ENCODE measurements at regions not wholly inside any gene's neighbourhood (a gene's known extent, or its start where the extent isn't known, plus 50 kb on each side); places are given as distances from the start of the nearest gene placed in this dataset.

DNA sequence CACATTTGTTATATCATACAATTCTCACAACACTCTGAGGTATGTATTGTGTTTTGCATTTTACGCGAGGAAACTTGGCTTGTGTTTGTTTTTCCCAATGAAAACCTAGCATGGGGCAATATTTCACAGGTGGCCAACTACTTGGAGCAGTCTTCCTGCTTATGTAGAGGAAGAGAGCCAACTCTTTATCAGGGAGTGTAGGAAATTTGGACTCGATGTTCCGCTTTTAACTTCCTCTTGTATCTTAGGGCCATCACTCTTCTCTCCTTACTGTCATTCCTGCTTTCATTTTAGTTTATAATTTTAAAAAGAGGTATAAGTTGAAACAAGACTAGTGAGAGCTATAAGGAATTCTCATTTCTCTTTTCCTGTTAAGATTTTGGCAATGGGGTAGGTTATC lies 107.7 kb upstream of the RPS6KA3 start:
- no peak overlapping the region for H3K27ac Mint-ChIP-seq (ENCODE audit: unreplicated experiment)
- FAIRE-seq (peak; percentile 84), DNase-seq (ENCODE audit: low read depth) (no peak)
- Histone ChIP-seq H3K9me3 (ENCODE audit: insufficient read depth, low read depth, low read length) (no peaks in the 10 kb centered on the region), H3K4me1 (ENCODE audit: insufficient read depth, low read length) (peaks cover 8% of the 10 kb centered on the region), H3K79me2 (ENCODE audit: insufficient read depth, low read length) (no peaks in the 10 kb centered on the region), H3K27me3 (ENCODE audit: insufficient read depth, low read length) (no peaks in the 10 kb centered on the region), H3K9ac (ENCODE audit: low read length) (no peak overlapping the region), H3K4me2 (ENCODE audit: low read length) (no peak overlapping the region), H2AFZ (ENCODE audit: low read depth, low read length) (no peak overlapping the region), H3K4me3 (ENCODE audit: insufficient read depth, low read depth, low read length) (no peak overlapping the region), H4K20me1 (ENCODE audit: insufficient read depth, low read length) (no peaks in the 10 kb centered on the region), H3K36me3 (ENCODE audit: insufficient read depth, low read length) (no peaks in the 10 kb centered on the region), H3K27ac (ENCODE audit: low read depth, low read length) (no peak overlapping the region)
- H3K9me3 Mint-ChIP-seq (ENCODE audit: unreplicated experiment), result no peaks in the 10 kb centered on the region
- no peaks in the 10 kb centered on the region for H3K36me3 Mint-ChIP-seq (ENCODE audit: low read depth, unreplicated experiment)
- H3K4me1 Mint-ChIP-seq (ENCODE audit: low read depth, unreplicated experiment), result peaks cover 11% of the 10 kb centered on the region
- TF ChIP-seq, protein P1, sequence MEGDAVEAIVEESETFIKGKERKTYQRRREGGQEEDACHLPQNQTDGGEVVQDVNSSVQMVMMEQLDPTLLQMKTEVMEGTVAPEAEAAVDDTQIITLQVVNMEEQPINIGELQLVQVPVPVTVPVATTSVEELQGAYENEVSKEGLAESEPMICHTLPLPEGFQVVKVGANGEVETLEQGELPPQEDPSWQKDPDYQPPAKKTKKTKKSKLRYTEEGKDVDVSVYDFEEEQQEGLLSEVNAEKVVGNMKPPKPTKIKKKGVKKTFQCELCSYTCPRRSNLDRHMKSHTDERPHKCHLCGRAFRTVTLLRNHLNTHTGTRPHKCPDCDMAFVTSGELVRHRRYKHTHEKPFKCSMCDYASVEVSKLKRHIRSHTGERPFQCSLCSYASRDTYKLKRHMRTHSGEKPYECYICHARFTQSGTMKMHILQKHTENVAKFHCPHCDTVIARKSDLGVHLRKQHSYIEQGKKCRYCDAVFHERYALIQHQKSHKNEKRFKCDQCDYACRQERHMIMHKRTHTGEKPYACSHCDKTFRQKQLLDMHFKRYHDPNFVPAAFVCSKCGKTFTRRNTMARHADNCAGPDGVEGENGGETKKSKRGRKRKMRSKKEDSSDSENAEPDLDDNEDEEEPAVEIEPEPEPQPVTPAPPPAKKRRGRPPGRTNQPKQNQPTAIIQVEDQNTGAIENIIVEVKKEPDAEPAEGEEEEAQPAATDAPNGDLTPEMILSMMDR (IDR thresholded peaks at IDR 0.05; ENCODE audit: insufficient read depth, low read depth, low read length), result no peak
- no peak for TF ChIP-seq EZH2 (IDR thresholded peaks at IDR 0.05; ENCODE audit: insufficient read depth, low read length)
- no peak overlapping the region for H3K4me3 Mint-ChIP-seq (ENCODE audit: unreplicated experiment)
- H3K27me3 Mint-ChIP-seq (ENCODE audit: low read depth, unreplicated experiment), result no peaks in the 10 kb centered on the region

DNA sequence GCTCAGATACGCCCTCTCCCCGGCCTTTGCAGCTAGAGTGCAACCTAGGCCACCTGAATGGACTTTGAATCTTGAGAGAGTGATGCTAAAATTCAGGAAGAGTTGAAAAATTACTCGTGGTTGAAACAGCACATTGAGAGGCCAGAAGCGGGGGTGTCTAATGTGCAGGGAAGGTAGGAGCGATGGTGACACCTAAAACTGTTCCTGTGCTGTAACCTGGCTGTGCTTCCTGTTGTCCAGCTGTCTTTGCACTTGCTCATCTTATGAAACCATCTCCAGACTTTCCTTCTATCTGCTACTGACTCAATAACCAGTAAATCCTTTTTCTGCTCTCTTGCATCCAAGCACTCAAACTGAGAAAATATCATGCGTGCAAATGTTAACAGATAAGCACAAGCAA lies 106.4 kb upstream of the RPS6KA3 start:
- H3K9ac ChIP-seq (ENCODE audit: low read length), result no peak overlapping the region
- H3K27me3 ChIP-seq (ENCODE audit: insufficient read depth, low read length), result no peaks in the 10 kb centered on the region
- TF ChIP-seq, protein P1 (IDR thresholded peaks at IDR 0.05; ENCODE audit: insufficient read depth, low read depth, low read length), result no peak
- no peak for TF ChIP-seq EZH2 (IDR thresholded peaks at IDR 0.05; ENCODE audit: insufficient read depth, low read length)
- DNase-seq (ENCODE audit: low read depth), result no peak
- H3K4me2 ChIP-seq (ENCODE audit: low read length), result no peak overlapping the region
- no peaks in the 10 kb centered on the region for H3K9me3 ChIP-seq (ENCODE audit: insufficient read depth, low read depth, low read length)
- H4K20me1 ChIP-seq (ENCODE audit: insufficient read depth, low read length), result no peaks in the 10 kb centered on the region
- no peak overlapping the region for H2AFZ ChIP-seq (ENCODE audit: low read depth, low read length)
- H3K27me3 Mint-ChIP-seq (ENCODE audit: low read depth, unreplicated experiment), result no peaks in the 10 kb centered on the region
- H3K27ac ChIP-seq (ENCODE audit: low read depth, low read length), result no peak overlapping the region
- H3K36me3 Mint-ChIP-seq (ENCODE audit: low read depth, unreplicated experiment), result no peaks in the 10 kb centered on the region
- H3K79me2 ChIP-seq (ENCODE audit: insufficient read depth, low read length), result no peaks in the 10 kb centered on the region
- no peak for FAIRE-seq
- H3K27ac Mint-ChIP-seq (ENCODE audit: unreplicated experiment), result no peak overlapping the region
- no peak overlapping the region for H3K4me3 ChIP-seq (ENCODE audit: insufficient read depth, low read depth, low read length)
- no peak overlapping the region for H3K4me3 Mint-ChIP-seq (ENCODE audit: unreplicated experiment)
- H3K4me1 ChIP-seq (ENCODE audit: insufficient read depth, low read length), result peaks cover 3% of the 10 kb centered on the region
- H3K4me1 Mint-ChIP-seq (ENCODE audit: low read depth, unreplicated experiment), result peaks cover 11% of the 10 kb centered on the region
- no peaks in the 10 kb centered on the region for H3K36me3 ChIP-seq (ENCODE audit: insufficient read depth, low read length)
- no peaks in the 10 kb centered on the region for H3K9me3 Mint-ChIP-seq (ENCODE audit: unreplicated experiment)

DNA sequence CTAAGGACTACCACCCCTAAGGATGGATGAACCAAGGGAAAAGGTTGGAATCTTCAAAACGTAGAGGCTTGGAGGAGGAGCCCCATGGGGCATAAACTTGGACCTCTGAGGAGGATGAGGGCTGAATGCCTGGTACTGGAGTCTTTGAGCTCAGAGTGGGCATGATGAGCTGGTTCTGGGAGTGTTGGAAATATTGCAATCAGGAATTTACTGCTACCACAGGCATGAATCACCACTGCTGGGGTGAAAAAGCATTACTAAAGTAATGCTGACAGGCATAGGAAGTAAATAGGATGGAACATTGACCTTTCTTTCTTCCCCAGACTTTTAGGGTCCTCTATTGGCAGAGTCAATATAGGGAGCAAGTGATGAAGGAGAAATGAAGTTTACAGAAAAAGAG lies 105.8 kb upstream of the RPS6KA3 start:
- Histone ChIP-seq H3K4me3 (ENCODE audit: insufficient read depth, low read depth, low read length) (no peak overlapping the region), H3K79me2 (ENCODE audit: insufficient read depth, low read length) (no peaks in the 10 kb centered on the region), H3K9me3 (ENCODE audit: insufficient read depth, low read depth, low read length) (no peaks in the 10 kb centered on the region), H3K9ac (ENCODE audit: low read length) (no peak overlapping the region), H3K4me1 (ENCODE audit: insufficient read depth, low read length) (peaks cover 3% of the 10 kb centered on the region), H3K27me3 (ENCODE audit: insufficient read depth, low read length) (no peaks in the 10 kb centered on the region), H3K4me2 (ENCODE audit: low read length) (no peak overlapping the region), H3K36me3 (ENCODE audit: insufficient read depth, low read length) (no peaks in the 10 kb centered on the region), H2AFZ (ENCODE audit: low read depth, low read length) (no peak overlapping the region), H3K27ac (ENCODE audit: low read depth, low read length) (no peak overlapping the region), H4K20me1 (ENCODE audit: insufficient read depth, low read length) (no peaks in the 10 kb centered on the region)
- H3K27me3 Mint-ChIP-seq (ENCODE audit: low read depth, unreplicated experiment), result no peaks in the 10 kb centered on the region
- H3K36me3 Mint-ChIP-seq (ENCODE audit: low read depth, unreplicated experiment), result no peaks in the 10 kb centered on the region
- H3K27ac Mint-ChIP-seq (ENCODE audit: unreplicated experiment), result no peak overlapping the region
- DNase-seq (ENCODE audit: low read depth), result peak; percentile 38
- H3K4me3 Mint-ChIP-seq (ENCODE audit: unreplicated experiment), result no peak overlapping the region
- FAIRE-seq, result peak; percentile 97
- H3K4me1 Mint-ChIP-seq (ENCODE audit: low read depth, unreplicated experiment), result peaks cover 11% of the 10 kb centered on the region
- TF ChIP-seq EZH2 (IDR thresholded peaks at IDR 0.05; ENCODE audit: insufficient read depth, low read length), result no peak
- TF ChIP-seq, protein P1 (IDR thresholded peaks at IDR 0.05; ENCODE audit: insufficient read depth, low read depth, low read length), result no peak
- no peaks in the 10 kb centered on the region for H3K9me3 Mint-ChIP-seq (ENCODE audit: unreplicated experiment)

Measured in astrocyte (in vitro differentiated cells and primary cell).